HG02588 (cell line): ENCODE measurements at regions not wholly inside any gene's neighbourhood (a gene's known extent, or its start where the extent isn't known, plus 50 kb on each side); places are given as distances from the start of the nearest gene placed in this dataset.

Experiments used
- ATAC-seq: cut with Tn5 transposase; IDR thresholded peaks from one replicate; pipeline ENCODE4 v1.9.1; 2021; ENCODE audit warnings: mild to moderate bottlenecking, moderate library complexity; ENCODE audit not compliant: unreplicated experiment

GRCh38 chr7:155916926-155917655 lies 104.8 kb upstream of the SHH start:
- no peak for ATAC-seq

GRCh38 chr7:155914341-155914740 lies 102.1 kb upstream of the SHH start:
- ATAC-seq = no peak

- no peak for ATAC-seq
Observed at GRCh38 chr7:155913719-155914118, 101.5 kb upstream of the SHH start.

- no peak for ATAC-seq
Observed at GRCh38 chr7:155913291-155913690, 101.0 kb upstream of the SHH start.

- ATAC-seq = no peak
Observed at GRCh38 chr7:155911471-155912105, 99.3 kb upstream of the SHH start.

GRCh38 chr7:155908385-155908784 lies 96.1 kb upstream of the SHH start:
- ATAC-seq = no peak

GRCh38 chr7:155907450-155908200 lies 95.4 kb upstream of the SHH start:
- ATAC-seq = no peak

GRCh38 chr7:155901176-155901575 lies 88.9 kb upstream of the SHH start:
- no peak for ATAC-seq

GRCh38 chr7:155899596-155899995 lies 87.3 kb upstream of the SHH start:
- no peak for ATAC-seq

- ATAC-seq = no peak
Observed at GRCh38 chr7:155897758-155898386, 85.6 kb upstream of the SHH start.

GRCh38 chr7:155896531-155897263 lies 84.4 kb upstream of the SHH start:
- ATAC-seq = no peak

GRCh38 chr7:155893664-155894063 lies 81.4 kb upstream of the SHH start:
- ATAC-seq = no peak

GRCh38 chr7:155893176-155893575 lies 80.9 kb upstream of the SHH start:
- ATAC-seq = no peak

GRCh38 chr7:155889636-155890511 lies 77.6 kb upstream of the SHH start:
- ATAC-seq = no peak

GRCh38 chr7:155887174-155887525 lies 74.9 kb upstream of the SHH start:
- ATAC-seq = no peak

GRCh38 chr7:155886391-155887173 lies 74.3 kb upstream of the SHH start:
- no peak for ATAC-seq

GRCh38 chr7:155885167-155886155 lies 73.2 kb upstream of the SHH start:
- no peak for ATAC-seq
